Stimulated activated CD4-positive, alpha-beta T cell treated with anti-CD3 and anti-CD28 coated beads, Interleukin-2, amount 100 ng/mL, for 24 hours (primary cell): ENCODE measurements at regions not wholly inside any gene's neighbourhood (a gene's known extent, or its start where the extent isn't known, plus 50 kb on each side); places are given as distances from the start of the nearest gene placed in this dataset.
"Not testable (repeated sequence)": the region's sequence is repeated elsewhere in the genome, so short reads cannot be mapped to it uniquely, and the experiment has no call there.

ENCODE experiments used
- DNase-seq, 2 donors: peaks; one replicate each; pipeline ENCODE4 v3.0.0-alpha.2; 2020

DNA sequence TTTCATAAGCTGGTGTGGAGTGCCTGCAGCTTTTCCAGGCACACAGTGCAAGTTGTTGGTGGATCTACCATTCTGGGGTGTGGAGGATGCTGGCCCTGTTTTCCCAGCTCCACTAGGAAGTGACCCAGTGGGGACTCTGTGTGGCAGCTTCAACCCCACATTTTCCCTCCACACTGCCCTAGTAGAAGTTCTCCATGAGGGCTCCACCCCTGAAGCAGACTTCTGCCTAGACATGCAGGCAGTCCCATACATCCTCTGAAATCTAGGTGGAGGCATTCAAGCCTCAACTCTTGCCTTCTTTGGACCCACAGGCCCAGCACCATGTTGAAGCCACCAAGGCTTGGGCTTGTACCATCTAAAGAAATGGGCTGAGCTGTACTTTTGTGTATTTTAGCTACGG lies 206.2 kb upstream of the GRM7 start:
- no peak for DNase-seq

DNA sequence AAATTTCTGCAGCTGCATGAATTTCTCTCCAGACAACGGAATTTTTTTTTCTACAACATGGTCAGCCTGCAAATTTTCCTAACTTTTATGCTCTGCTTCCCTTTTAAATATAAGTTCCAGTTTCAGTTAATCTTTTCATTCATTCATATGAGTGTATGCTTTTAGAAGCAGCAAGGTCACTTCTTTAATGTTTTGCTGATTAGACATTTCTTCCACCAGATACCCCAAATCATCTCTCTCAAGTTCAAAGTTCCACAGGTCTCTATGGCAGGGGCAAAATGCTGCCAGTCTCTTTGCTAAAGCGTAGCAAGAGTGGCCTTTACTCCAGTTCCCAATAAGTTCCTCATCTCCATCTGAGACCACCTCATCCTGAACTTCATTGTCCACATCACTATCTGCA lies 205.6 kb upstream of the GRM7 start:
- DNase-seq: no peak

GRCh38 chr3:6657591-6657990 lies 203.3 kb upstream of the GRM7 start:
- DNase-seq: no peak

DNA sequence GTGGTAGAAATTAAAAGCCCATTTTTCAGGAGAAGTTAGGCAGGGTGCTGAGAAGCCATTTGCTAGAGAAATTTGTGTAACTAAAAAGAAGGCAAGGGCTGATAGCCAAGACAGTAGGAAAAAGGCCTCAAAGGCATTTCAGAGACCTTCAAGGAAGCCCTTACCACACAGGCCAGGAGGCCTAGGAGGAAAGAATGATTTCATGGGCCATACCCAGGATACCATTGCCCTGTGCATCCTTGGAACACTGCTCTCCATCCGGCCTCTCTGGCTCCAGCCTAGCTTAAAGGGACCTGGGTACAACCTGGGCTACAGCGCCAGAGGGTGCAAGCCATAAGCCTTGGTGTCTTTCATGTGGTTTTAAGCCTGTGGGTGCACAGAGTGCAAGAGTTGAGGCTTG lies 193.6 kb upstream of the GRM7 start:
- DNase-seq: no peak

GRCh38 chr3:6671363-6671762 lies 189.6 kb upstream of the GRM7 start:
- no peak for DNase-seq

GRCh38 chr3:6679510-6679909 lies 181.4 kb upstream of the GRM7 start:
- no peak for DNase-seq

GRCh38 chr3:6680119-6680806 lies 180.7 kb upstream of the GRM7 start:
- DNase-seq: no peak

- DNase-seq: no peak
Measured at GRCh38 chr3:6697285-6697684, 163.6 kb upstream of the GRM7 start.

- no peak for DNase-seq
Measured at GRCh38 chr3:6697722-6698121, 163.2 kb upstream of the GRM7 start.

DNA sequence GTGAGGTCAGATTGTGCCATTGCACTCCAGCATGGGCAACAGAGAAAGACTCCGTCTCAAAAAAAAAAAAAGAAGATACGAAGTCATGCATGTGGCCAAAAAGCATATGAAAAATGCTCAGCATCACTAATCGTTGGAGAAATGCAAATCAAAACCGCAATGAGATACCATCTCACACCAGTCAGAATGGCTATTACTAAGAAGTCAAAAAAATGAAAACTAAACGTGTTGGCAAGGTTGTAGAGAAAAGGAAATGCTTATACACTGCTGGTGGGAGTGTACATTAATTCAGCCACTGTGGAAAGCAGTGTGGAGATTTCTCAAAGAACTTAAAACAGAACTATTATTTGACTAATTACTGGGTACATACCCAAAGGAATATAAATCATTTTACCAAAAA lies 156.1 kb upstream of the GRM7 start:
- not testable (repeated sequence) for DNase-seq

DNA sequence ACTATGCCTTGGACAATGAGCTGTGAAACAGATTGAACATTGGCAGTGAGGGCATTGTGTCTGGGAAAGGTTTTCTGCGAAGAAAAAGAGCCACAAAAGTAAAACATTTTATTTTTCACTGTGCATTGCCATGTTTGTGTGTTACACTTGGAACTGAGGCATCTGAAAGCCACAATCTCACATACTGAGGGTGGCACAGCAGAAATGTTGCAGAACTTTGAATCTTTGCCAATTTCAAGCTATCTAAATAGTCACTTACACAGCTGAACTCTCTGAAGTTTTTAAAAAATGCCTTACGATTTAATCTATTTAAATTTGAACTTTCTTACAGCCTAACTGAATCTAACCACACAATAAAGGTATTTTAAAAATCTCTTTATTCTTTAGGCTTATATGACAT lies 154.1 kb upstream of the GRM7 start:
- no peak for DNase-seq

DNA sequence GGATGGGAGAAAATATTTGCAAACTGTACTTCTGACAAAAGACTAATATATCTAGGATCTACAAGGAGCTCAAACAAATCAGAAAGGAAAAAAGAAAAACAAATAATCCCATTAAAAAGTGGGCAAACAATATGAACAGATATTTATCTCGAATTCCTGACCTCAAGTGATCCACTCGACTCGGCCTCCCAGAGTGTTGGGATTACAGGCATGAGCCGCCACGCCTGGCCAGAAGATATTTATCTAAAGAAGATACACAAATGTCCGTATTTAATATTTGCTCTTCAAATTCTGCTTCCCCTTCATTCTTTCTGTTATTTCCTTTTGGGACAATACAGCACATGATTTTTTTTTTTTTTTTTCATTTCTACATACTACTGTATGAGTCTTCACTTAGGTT lies 151.7 kb upstream of the GRM7 start:
- DNase-seq: no peak

DNA sequence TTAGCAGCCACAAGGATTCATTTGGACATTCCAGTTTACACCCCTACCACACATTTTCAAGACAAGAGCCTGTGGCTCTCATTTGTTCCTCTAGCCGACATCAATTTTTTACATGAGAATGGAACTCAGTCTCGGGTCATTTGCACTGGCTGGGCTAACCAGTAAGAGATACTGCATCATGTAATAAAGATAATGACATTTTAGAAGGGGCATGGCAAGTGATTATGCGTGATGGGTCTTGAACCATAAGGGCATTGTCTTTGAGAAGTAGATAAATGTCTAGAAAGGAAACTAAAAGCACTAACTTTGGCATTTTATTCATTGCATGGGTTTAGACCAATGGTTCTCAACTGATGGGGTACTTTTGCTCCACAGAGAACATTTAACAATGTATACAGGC lies 146.0 kb upstream of the GRM7 start:
- DNase-seq: no peak

DNA sequence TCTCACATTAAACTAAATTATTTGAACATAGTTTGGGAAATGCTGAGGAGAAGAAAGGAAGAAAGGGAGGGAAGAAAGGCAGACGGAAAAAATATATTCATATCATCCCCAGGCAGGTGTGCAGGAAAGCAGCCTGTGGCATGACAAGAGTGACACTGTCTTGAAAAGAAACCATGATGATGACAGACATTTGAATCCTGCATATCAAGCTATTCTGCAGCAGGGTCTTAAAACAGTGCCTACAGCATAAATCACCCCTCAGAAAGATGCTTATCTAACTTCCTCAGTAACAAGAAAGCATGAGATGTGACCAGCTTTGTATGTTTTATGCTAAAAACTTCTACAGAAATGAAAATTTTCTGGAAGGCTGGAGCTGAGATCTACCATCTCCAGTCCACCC lies 144.5 kb upstream of the GRM7 start:
- no peak for DNase-seq

DNA sequence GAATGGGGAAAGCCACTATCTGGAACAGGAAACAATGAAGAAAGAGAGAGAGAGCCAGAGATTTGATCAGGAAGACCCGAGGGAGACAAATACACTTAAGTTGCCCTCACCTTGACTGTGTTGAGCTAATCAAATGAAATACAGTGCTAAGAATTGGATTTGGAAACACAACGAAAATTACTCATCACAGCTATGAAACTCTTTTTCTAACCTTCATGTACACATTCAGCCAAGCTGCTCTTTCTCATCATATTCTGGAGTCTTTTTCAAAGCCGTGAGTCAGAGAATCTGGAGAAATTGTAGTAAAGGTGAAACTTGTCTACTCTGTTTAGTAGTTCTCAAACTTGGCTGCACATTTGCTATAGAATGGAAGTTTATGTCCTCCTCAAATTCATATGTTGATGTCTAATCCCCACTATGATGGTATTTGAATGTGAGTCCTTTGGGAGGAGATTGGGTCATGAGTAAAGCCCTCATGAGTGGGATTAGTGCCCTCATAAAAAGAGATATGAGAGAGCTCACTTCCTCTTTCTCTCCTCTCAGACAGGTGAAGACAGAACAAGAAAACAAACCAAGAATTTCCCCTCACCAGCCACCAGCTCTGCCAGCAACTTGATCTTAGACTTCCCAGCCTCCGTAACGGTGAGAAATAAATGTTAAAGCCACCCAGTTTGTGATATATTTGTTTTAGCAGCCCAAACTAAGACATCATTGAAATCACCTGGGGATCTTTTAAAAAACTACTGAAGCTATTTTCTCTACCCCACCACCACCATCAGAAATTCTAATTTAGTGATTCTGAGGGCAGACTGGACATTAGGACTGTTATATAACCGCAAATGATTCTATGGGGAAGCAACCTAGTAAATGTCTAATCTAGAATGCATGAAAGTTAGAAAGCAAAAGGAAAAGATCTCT lies 143.6 kb upstream of the GRM7 start:
- no peak for DNase-seq

DNA sequence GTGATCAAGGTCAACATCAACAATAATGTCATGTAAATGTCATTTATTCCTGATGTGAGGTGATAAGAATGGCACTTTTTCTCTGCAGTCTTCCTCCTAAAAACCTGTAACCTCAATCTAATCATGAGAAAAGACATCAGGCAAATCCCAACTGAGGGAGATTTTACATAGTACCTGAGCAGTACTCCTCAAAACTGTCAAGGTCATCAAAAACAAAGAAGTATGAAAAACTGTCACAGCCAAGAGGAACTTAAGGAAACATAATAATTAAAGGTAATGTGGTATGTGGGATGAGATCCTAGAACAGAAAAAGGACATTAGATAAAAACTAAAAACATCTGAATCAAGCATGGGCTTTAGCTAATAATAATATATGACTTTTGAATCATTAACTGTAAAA lies 140.9 kb upstream of the GRM7 start:
- DNase-seq: no peak

DNA sequence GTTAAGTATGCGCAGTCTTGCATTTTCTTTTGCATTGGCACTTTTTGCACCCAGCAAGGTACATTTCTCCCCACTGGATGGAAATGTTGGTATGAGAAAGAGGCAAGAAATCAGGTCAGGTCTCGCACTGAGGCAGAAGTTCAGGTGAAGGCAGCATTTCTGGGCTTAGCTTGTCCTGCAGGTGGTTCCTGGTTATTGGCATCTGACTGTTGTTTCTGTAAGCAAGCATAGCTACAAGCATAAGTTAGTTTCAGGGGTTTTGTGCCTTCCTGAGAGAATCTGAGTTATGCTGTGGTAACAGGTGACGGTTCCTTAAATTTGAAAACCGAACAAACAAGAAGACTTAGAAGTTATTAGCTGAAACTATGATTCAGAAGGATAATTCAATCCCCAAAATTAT lies 139.4 kb upstream of the GRM7 start:
- DNase-seq: no peak

DNA sequence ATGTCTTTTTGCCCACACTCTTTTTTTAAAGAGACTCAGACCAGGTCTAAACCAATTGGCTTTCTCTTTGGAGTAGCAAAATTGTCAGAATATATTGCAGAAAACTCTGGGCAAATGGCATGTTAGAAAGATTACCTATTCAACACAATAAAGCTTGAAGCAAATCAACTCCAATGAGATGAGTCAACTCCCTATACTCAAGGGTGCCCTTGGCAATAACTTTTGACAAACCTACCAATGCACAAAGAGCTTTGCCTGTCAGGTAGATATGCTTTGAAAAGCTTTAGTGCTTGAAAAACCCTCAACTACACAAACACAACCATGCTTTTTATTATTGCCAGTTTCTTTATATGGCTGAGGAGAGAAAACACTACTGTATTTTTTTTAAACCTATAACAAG lies 137.7 kb upstream of the GRM7 start:
- no peak for DNase-seq

GRCh38 chr3:6726811-6727210 lies 134.1 kb upstream of the GRM7 start:
- no peak for DNase-seq

DNA sequence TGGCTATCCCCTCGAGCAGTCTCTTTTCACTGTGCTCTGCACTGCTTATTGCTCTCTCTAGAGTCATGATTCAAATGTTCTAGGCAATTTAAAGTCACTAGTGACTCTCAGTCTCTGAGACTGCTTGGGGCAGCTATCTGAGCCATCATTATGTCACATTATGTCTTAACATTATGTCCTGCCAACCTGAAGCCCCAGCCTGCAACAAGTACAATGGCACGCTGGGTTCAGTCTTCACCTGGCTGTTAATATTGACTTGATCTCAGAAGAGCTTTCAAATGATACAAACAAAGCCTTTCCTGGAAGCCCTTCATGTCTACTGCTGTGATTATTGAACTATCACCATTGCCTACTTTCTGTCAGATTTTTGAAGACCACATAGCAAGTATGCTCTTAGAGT lies 128.1 kb upstream of the GRM7 start:
- no peak for DNase-seq

DNA sequence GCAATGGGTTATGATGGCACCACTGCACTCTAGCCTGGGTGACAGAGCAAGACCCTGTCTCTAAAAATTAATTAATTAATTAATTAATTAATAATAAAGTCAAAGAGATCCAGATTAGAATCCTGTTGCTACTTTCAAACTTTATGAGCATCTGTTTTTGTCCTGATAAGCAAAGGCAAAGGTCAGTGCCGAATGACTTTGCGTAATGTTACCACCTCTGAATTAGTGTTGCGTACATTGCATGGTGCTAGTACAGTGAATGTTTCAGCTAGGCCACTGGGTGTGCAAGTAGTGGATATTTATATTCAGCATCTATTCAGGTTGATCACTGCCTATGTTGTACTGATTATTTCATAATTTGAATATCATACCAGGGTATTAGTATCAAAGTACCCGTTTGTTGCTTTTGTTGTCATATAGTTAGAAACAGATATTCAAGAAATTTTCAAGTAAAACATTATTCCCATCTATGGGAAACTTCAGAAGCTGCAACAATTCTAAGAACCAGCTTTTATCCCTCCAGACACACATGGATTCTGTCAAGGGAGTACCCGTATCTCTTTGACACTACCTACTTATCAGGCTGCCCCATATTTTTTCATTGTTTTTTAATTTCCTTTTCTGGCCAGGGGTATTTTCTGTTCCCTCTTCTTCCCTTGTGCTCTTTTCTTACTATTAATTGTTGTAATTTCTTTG lies 127.1 kb upstream of the GRM7 start:
- no peak for DNase-seq

GRCh38 chr3:6734395-6734746 lies 126.5 kb upstream of the GRM7 start:
- no peak for DNase-seq

GRCh38 chr3:6736836-6737629 lies 123.9 kb upstream of the GRM7 start:
- DNase-seq: no peak
